Vagina (tissue), 2 donors: ENCODE measurements at regions not wholly inside any gene's neighbourhood (a gene's known extent, or its start where the extent isn't known, plus 50 kb on each side); places are given as distances from the start of the nearest gene placed in this dataset.

Source experiments
- DNase-seq, 2 donors: peaks; one replicate each; pipeline ENCODE4 v3.0.0-alpha.2; 2017; ENCODE audit errors: extremely low spot score in 2 of 2
- H3K27ac ChIP-seq: fragments of 200-600 bp; sonication (generic); one replicate; pipeline ENCODE4 v1.5.1; 2019
- H3K27me3 ChIP-seq: fragments of 200-600 bp; sonication (generic); one replicate; pipeline ENCODE4 v1.5.1; 2019
- H3K36me3 ChIP-seq, 2 donors: fragments of 200-600 bp; sonication (generic); one replicate each; pipeline ENCODE4 v1.5.1; 2017 to 2019
- H3K4me1 ChIP-seq: fragments of 200-600 bp; sonication (generic); one replicate; pipeline ENCODE4 v1.5.1; 2019
- H3K4me3 ChIP-seq, 2 donors: fragments of 200-600 bp; sonication (generic); 1 replicate in 1 of 2; 2 replicates in 1 of 2; pipeline ENCODE4 v1.5.1; 2016 to 2019
- H3K9me3 ChIP-seq: fragments of 200-600 bp; sonication (generic); one replicate; pipeline ENCODE4 v1.5.1; 2019
- CTCF ChIP-seq, 3 experiments: fragments of 450-650 bp in 2 of 3; fragments of 200-600 bp in 1 of 3; sonication (generic) in 1 of 3; IDR thresholded peaks; one replicate each; pipeline ENCODE4 v1.5.1; 2017 to 2019; ENCODE audit warnings: antibody characterized with exemption in 3 of 3, mild to moderate bottlenecking in 2 of 3, moderate library complexity in 2 of 3
- POLR2A ChIP-seq, 2 donors: fragments of 450-650 bp; IDR thresholded peaks; one replicate each; pipeline ENCODE4 v1.6.1; 2017; ENCODE audit warnings: antibody characterized with exemption in 2 of 2, mild to moderate bottlenecking in 2 of 2, moderate library complexity in 2 of 2
- POLR2AphosphoS5 ChIP-seq, 2 donors: sonication (generic); formaldehyde crosslinking; IDR thresholded peaks; one replicate each; pipeline ENCODE4 v1.9.0; 2017; ENCODE audit warnings: antibody characterized with exemption in 2 of 2, mild to moderate bottlenecking in 2 of 2, low read depth in 1 of 2; ENCODE audit not compliant: insufficient read depth in 1 of 2
- intact Hi-C: fragments of 100-400 bp; cut with DNase I; formaldehyde crosslinking; loops from one replicate; pipeline ENCODE4 v1.15.1; 2023

- no peak overlapping the region for H3K4me3 ChIP-seq
- no peak overlapping the region for H3K27ac ChIP-seq
- intact Hi-C loops = no loop called here
- H3K36me3 ChIP-seq = no peaks in the 10 kb centered on the region
- H3K4me1 ChIP-seq = no peaks in the 10 kb centered on the region
- DNase-seq = no peak
- TF ChIP-seq POLR2AphosphoS5 (IDR thresholded peaks at IDR 0.05; ENCODE audit: insufficient read depth in 1 of 2, low read depth in 1 of 2) (no peak), POLR2A (IDR thresholded peaks at IDR 0.05) (no peak), CTCF (IDR thresholded peaks at IDR 0.05) (no peak)
- H3K9me3 ChIP-seq = no peaks in the 10 kb centered on the region
- H3K27me3 ChIP-seq = no peaks in the 10 kb centered on the region
Observed at GRCh38 chr5:99275128-99275527, 346.3 kb upstream of the CHD1 start.

- Histone ChIP-seq H3K27me3 (no peaks in the 10 kb centered on the region), H3K9me3 (no peaks in the 10 kb centered on the region), H3K27ac (no peak overlapping the region), H3K4me1 (no peaks in the 10 kb centered on the region), H3K36me3 (no peaks in the 10 kb centered on the region), H3K4me3 (no peak overlapping the region)
- DNase-seq = no peak
- no peak for TF ChIP-seq POLR2AphosphoS5 (IDR thresholded peaks at IDR 0.05; ENCODE audit: insufficient read depth in 1 of 2, low read depth in 1 of 2)
- TF ChIP-seq POLR2A (IDR thresholded peaks at IDR 0.05) = no peak
- no peak for TF ChIP-seq CTCF (IDR thresholded peaks at IDR 0.05)
- intact Hi-C loops = no loop called here
Observed at GRCh38 chr5:99272576-99272975, 343.8 kb upstream of the CHD1 start.

- no peak for DNase-seq
- intact Hi-C loops = no loop called here
- no peaks in the 10 kb centered on the region for H3K9me3 ChIP-seq
- H3K4me3 ChIP-seq = no peak overlapping the region
- TF ChIP-seq POLR2AphosphoS5 (IDR thresholded peaks at IDR 0.05; ENCODE audit: insufficient read depth in 1 of 2, low read depth in 1 of 2) (no peak), POLR2A (IDR thresholded peaks at IDR 0.05) (no peak), CTCF (IDR thresholded peaks at IDR 0.05) (no peak)
- no peaks in the 10 kb centered on the region for H3K36me3 ChIP-seq
- no peaks in the 10 kb centered on the region for H3K4me1 ChIP-seq
- no peaks in the 10 kb centered on the region for H3K27me3 ChIP-seq
- no peak overlapping the region for H3K27ac ChIP-seq
Observed at GRCh38 chr5:99258819-99259218, 330.0 kb upstream of the CHD1 start.

- Histone ChIP-seq H3K4me3 (no peak overlapping the region), H3K36me3 (no peaks in the 10 kb centered on the region), H3K27me3 (no peaks in the 10 kb centered on the region), H3K4me1 (no peaks in the 10 kb centered on the region), H3K27ac (no peak overlapping the region), H3K9me3 (no peaks in the 10 kb centered on the region)
- no peak for TF ChIP-seq POLR2AphosphoS5 (IDR thresholded peaks at IDR 0.05; ENCODE audit: insufficient read depth in 1 of 2, low read depth in 1 of 2)
- TF ChIP-seq POLR2A (IDR thresholded peaks at IDR 0.05) = no peak
- no peak for TF ChIP-seq CTCF (IDR thresholded peaks at IDR 0.05)
- intact Hi-C loops = no loop called here
- DNase-seq = no peak
Observed at GRCh38 chr5:99248066-99248465, 319.3 kb upstream of the CHD1 start.

GRCh38 chr5:99247346-99247745 is 318.5 kb upstream of the CHD1 start:
- no peak for DNase-seq
- no peaks in the 10 kb centered on the region for H3K27me3 ChIP-seq

More at GRCh38 chr5:99247346-99247745, 318.5 kb upstream of the CHD1 start:
- intact Hi-C loops = no loop called here
- no peaks in the 10 kb centered on the region for H3K4me1 ChIP-seq
- TF ChIP-seq CTCF (IDR thresholded peaks at IDR 0.05) (no peak), POLR2A (IDR thresholded peaks at IDR 0.05) (no peak), POLR2AphosphoS5 (IDR thresholded peaks at IDR 0.05; ENCODE audit: insufficient read depth in 1 of 2, low read depth in 1 of 2) (no peak)
- H3K9me3 ChIP-seq = no peaks in the 10 kb centered on the region
- H3K36me3 ChIP-seq = no peaks in the 10 kb centered on the region
- no peak overlapping the region for H3K27ac ChIP-seq
- no peak overlapping the region for H3K4me3 ChIP-seq
